ENCODE measurements at regions not wholly inside any gene's neighbourhood (a gene's known extent, or its start where the extent isn't known, plus 50 kb on each side); places are given as distances from the start of the nearest gene placed in this dataset.

- H3K23ac ChIP-seq (ENCODE audit: insufficient read length), result no peak overlapping the region
- WGBS, 2 experiments (ENCODE audit: extremely low coverage in 1 of 2, insufficient coverage in 1 of 2, insufficient read length in 1 of 2, insufficient replicate concordance in 2 of 2, low coverage in 1 of 2, low lambda C conversion rate in 2 of 2, missing lambda C conversion rate in 1 of 2), result 92% methylated on average over 3 of the region's 3 CpGs; no CpG with 5 or more reads in 1 of the 2 experiments
- H3K79me2 ChIP-seq (ENCODE audit: control insufficient read depth in 1 of 2, insufficient read depth in 2 of 2, low read length in 2 of 2), result no peaks in the 10 kb centered on the region
- H4K8ac ChIP-seq (ENCODE audit: extremely low read depth, insufficient read depth, low read length), result no peak overlapping the region
- no peak overlapping the region for H3K18ac ChIP-seq (ENCODE audit: extremely low read depth, low read length)
- H3K4me1 ChIP-seq (replicated peaks in 1 of 4; ENCODE audit: control insufficient read depth in 3 of 4, insufficient read depth in 4 of 4, low read length in 3 of 4), result no peaks in the 10 kb centered on the region
- H2BK12ac ChIP-seq (ENCODE audit: low read depth, low read length), result no peak overlapping the region
- no peak overlapping the region for H3K56ac ChIP-seq (replicated peaks; ENCODE audit: insufficient read length, low read depth, low read length)
- ChIA-PET POLR2A (ENCODE audit: partially characterized antibody) (no interaction called here), CTCF (ENCODE audit: partially characterized antibody) (no interaction called here)
- no peak overlapping the region for H2BK5ac ChIP-seq (ENCODE audit: low read depth, low read length)
- no peak overlapping the region for H3K14ac ChIP-seq (ENCODE audit: insufficient read length)
- H3K27ac ChIP-seq (ENCODE audit: low read depth, low read length), result no peak overlapping the region
- H3K9ac ChIP-seq (replicated peaks in 1 of 4; ENCODE audit: extremely low read depth in 1 of 4, low read depth in 3 of 4, low read length in 3 of 4), result no peak overlapping the region
- DNase-seq (ENCODE audit: low read depth in 1 of 2, low spot score in 2 of 2), result no peak
- H2BK20ac ChIP-seq (ENCODE audit: low read length), result no peak overlapping the region
- no peak overlapping the region for H3K4me2 ChIP-seq (ENCODE audit: insufficient read depth in 1 of 2, low read depth in 2 of 2, low read length in 2 of 2)
- no peaks in the 10 kb centered on the region for H3K36me3 ChIP-seq (ENCODE audit: control insufficient read depth in 2 of 4, insufficient read depth in 4 of 4, low read length in 3 of 4)
- H2AK5ac ChIP-seq (ENCODE audit: low read depth, low read length), result no peak overlapping the region
- H2BK15ac ChIP-seq (ENCODE audit: low read length), result no peak overlapping the region
- H4K91ac ChIP-seq (replicated peaks; ENCODE audit: insufficient read length, low read length), result no peak overlapping the region
- H3K4ac ChIP-seq (replicated peaks; ENCODE audit: insufficient read length, low read depth, low read length), result no peak overlapping the region
- H3K9me3 ChIP-seq (ENCODE audit: insufficient read depth in 2 of 2, low read depth in 1 of 2, low read length in 1 of 2), result no peaks in the 10 kb centered on the region
- no peak overlapping the region for H4K5ac ChIP-seq (ENCODE audit: insufficient read length, low read depth, low read length)
- H2BK120ac ChIP-seq (replicated peaks; ENCODE audit: low read depth, low read length), result no peak overlapping the region
- H3K4me3 ChIP-seq (ENCODE audit: extremely low read depth in 1 of 4, insufficient read depth in 2 of 4, low read depth in 3 of 4, low read length in 4 of 4), result no peak overlapping the region
- no peaks in the 10 kb centered on the region for H3K79me1 ChIP-seq (ENCODE audit: low read depth, low read length)
- FAIRE-seq, result no peak
- no peak overlapping the region for H2AFZ ChIP-seq (ENCODE audit: low read length)
- no peaks in the 10 kb centered on the region for H3K27me3 ChIP-seq (replicated peaks in 1 of 4; ENCODE audit: control insufficient read depth in 3 of 4, extremely low read depth in 1 of 4, insufficient read depth in 3 of 4, low read length in 3 of 4)
- H4K20me1 ChIP-seq (replicated peaks in 1 of 2; ENCODE audit: control insufficient read depth in 1 of 2, insufficient read depth in 2 of 2, low read length in 2 of 2), result no peaks in the 10 kb centered on the region
- no peaks in the 10 kb centered on the region for H3K23me2 ChIP-seq (ENCODE audit: low read depth, low read length)
- TF ChIP-seq SIN3A (conservative IDR thresholded peaks at IDR 0.05 in 1 of 2, IDR thresholded peaks at IDR 0.05 in 1 of 2; ENCODE audit: low read depth in 1 of 2, low read length in 2 of 2) (no peak), SP1 (IDR thresholded peaks at IDR 0.05; ENCODE audit: low read depth, low read length) (no peak), YY1 (IDR thresholded peaks at IDR 0.05; ENCODE audit: low read depth, low read length) (no peak), RXRA (IDR thresholded peaks at IDR 0.05; ENCODE audit: insufficient read depth, low read depth, low read length) (no peak), HDAC2 (IDR thresholded peaks at IDR 0.05; ENCODE audit: borderline replicate concordance in 1 of 2, low read depth in 2 of 2, low read length in 2 of 2) (no peak), CTCF (IDR thresholded peaks at IDR 0.05; ENCODE audit: control extremely low read depth in 1 of 3, insufficient read depth in 1 of 3, low read depth in 1 of 3, low read length in 3 of 3) (no peak), NRF1 (IDR thresholded peaks at IDR 0.05; ENCODE audit: low read depth, low read length) (no peak), CBX5 (IDR thresholded peaks at IDR 0.05; ENCODE audit: low read depth, low read length) (no peak), EGR1 (IDR thresholded peaks at IDR 0.05; ENCODE audit: borderline replicate concordance, low read depth, low read length) (no peak), BRCA1 (IDR thresholded peaks at IDR 0.05; ENCODE audit: low read depth, low read length) (no peak), EP300 (IDR thresholded peaks at IDR 0.05; ENCODE audit: borderline replicate concordance in 1 of 2, low read depth in 2 of 2, low read length in 2 of 2) (no peak), CTBP2 (IDR thresholded peaks at IDR 0.05; ENCODE audit: borderline replicate concordance, insufficient read depth, insufficient read length, low read length) (no peak)
Measured at GRCh38 chr11:104665641-104666040, 232.6 kb downstream of the CASP12 start.

Measured in H1 (cell line).